GM19468 (cell line): ENCODE measurements at regions not wholly inside any gene's neighbourhood (a gene's known extent, or its start where the extent isn't known, plus 50 kb on each side); places are given as distances from the start of the nearest gene placed in this dataset.

Experiments
- ATAC-seq: cut with Tn5 transposase; IDR thresholded peaks from one replicate; pipeline ENCODE4 v1.9.1; 2021; ENCODE audit warnings: mild to moderate bottlenecking, moderate library complexity, moderate number of reproducible peaks; ENCODE audit not compliant: unreplicated experiment; ENCODE audit errors: extremely low read depth

- no peak for ATAC-seq
These were observed 124.4 kb upstream of the MSX2 start for GRCh38 chr5:174599992-174600391.

- no peak for ATAC-seq
These were observed 122.4 kb upstream of the MSX2 start for GRCh38 chr5:174601946-174602345.

- no peak for ATAC-seq
These were observed 118.2 kb upstream of the MSX2 start for GRCh38 chr5:174606153-174606552.

- no peak for ATAC-seq
These were observed 117.7 kb upstream of the MSX2 start for GRCh38 chr5:174606646-174607045.

GRCh38 chr5:174607205-174607604 lies 117.2 kb upstream of the MSX2 start:
- ATAC-seq: no peak

GRCh38 chr5:174607916-174608315 lies 116.5 kb upstream of the MSX2 start:
- no peak for ATAC-seq

GRCh38 chr5:174608631-174609097 lies 115.7 kb upstream of the MSX2 start:
- ATAC-seq: no peak

GRCh38 chr5:174609116-174609515 lies 115.3 kb upstream of the MSX2 start:
- ATAC-seq: no peak

GRCh38 chr5:174610968-174611367 lies 113.4 kb upstream of the MSX2 start:
- ATAC-seq: no peak

- no peak for ATAC-seq
These were observed 111.7 kb upstream of the MSX2 start for GRCh38 chr5:174612686-174613085.

GRCh38 chr5:174614500-174615135 lies 109.8 kb upstream of the MSX2 start:
- ATAC-seq: no peak

- no peak for ATAC-seq
These were observed 108.3 kb upstream of the MSX2 start for GRCh38 chr5:174616036-174616435.

GRCh38 chr5:174617285-174617684 lies 107.1 kb upstream of the MSX2 start:
- ATAC-seq: no peak

- no peak for ATAC-seq
These were observed 106.5 kb upstream of the MSX2 start for GRCh38 chr5:174617910-174618309.

- no peak for ATAC-seq
These were observed 105.8 kb upstream of the MSX2 start for GRCh38 chr5:174618589-174618988.

- no peak for ATAC-seq
These were observed 102.3 kb upstream of the MSX2 start for GRCh38 chr5:174622067-174622466.

GRCh38 chr5:174623018-174623417 lies 101.4 kb upstream of the MSX2 start:
- ATAC-seq: no peak

GRCh38 chr5:174623433-174624019 lies 100.9 kb upstream of the MSX2 start:
- no peak for ATAC-seq

- no peak for ATAC-seq
These were observed 99.5 kb upstream of the MSX2 start for GRCh38 chr5:174624733-174625522.

- ATAC-seq: no peak
These were observed 98.6 kb upstream of the MSX2 start for GRCh38 chr5:174625591-174626350.
